Stimulated activated CD8-positive, alpha-beta memory T cell treated with anti-CD3 and anti-CD28 coated beads, Interleukin-15, amount 100 ng/mL, for 48 hours (primary cell): ENCODE measurements at regions not wholly inside any gene's neighbourhood (a gene's known extent, or its start where the extent isn't known, plus 50 kb on each side); places are given as distances from the start of the nearest gene placed in this dataset.
"Not testable (repeated sequence)": the region's sequence is repeated elsewhere in the genome, so short reads cannot be mapped to it uniquely, and the experiment has no call there.

ENCODE experiments used
- DNase-seq, 2 donors: peaks; one replicate each; pipeline ENCODE4 v3.0.0-alpha.2; 2020; ENCODE audit warnings: low read depth in 2 of 2

GRCh38 chr11:115606498-115607220 is 102.4 kb upstream of the CADM1 start:
- DNase-seq = no peak

- DNase-seq = no peak
These were observed 101.8 kb upstream of the CADM1 start for GRCh38 chr11:115605871-115606497.

- DNase-seq = not testable (repeated sequence)
These were observed 101.2 kb upstream of the CADM1 start for GRCh38 chr11:115605397-115605796.

- no peak for DNase-seq
These were observed 94.9 kb upstream of the CADM1 start for GRCh38 chr11:115599125-115599524.

- no peak for DNase-seq
These were observed 94.2 kb upstream of the CADM1 start for GRCh38 chr11:115598257-115598901.

- no peak for DNase-seq
These were observed 87.2 kb upstream of the CADM1 start for GRCh38 chr11:115591380-115591779.

GRCh38 chr11:115590254-115590653 is 86.0 kb upstream of the CADM1 start:
- no peak for DNase-seq

GRCh38 chr11:115587718-115588342 is 83.6 kb upstream of the CADM1 start:
- DNase-seq = no peak

GRCh38 chr11:115585361-115586024 is 81.3 kb upstream of the CADM1 start:
- no peak for DNase-seq

- no peak for DNase-seq
These were observed 77.8 kb upstream of the CADM1 start for GRCh38 chr11:115581871-115582639.

GRCh38 chr11:115580927-115581680 is 76.9 kb upstream of the CADM1 start:
- DNase-seq = no peak

- DNase-seq = no peak
These were observed 76.2 kb upstream of the CADM1 start for GRCh38 chr11:115580416-115580815.

- no peak for DNase-seq
These were observed 75.1 kb upstream of the CADM1 start for GRCh38 chr11:115579181-115579825.

GRCh38 chr11:115578275-115578674 is 74.1 kb upstream of the CADM1 start:
- no peak for DNase-seq

GRCh38 chr11:115577701-115578100 is 73.5 kb upstream of the CADM1 start:
- no peak for DNase-seq

- DNase-seq = no peak
These were observed 72.6 kb upstream of the CADM1 start for GRCh38 chr11:115576606-115577380.

- no peak for DNase-seq
These were observed 68.3 kb upstream of the CADM1 start for GRCh38 chr11:115572551-115572950.

- DNase-seq = no peak
These were observed 62.1 kb upstream of the CADM1 start for GRCh38 chr11:115566180-115566764.

- DNase-seq = no peak
These were observed 60.6 kb upstream of the CADM1 start for GRCh38 chr11:115564851-115565250.
